HG03095 (cell line): ENCODE measurements at regions not wholly inside any gene's neighbourhood (a gene's known extent, or its start where the extent isn't known, plus 50 kb on each side); places are given as distances from the start of the nearest gene placed in this dataset.
"Not testable (repeated sequence)": the region's sequence is repeated elsewhere in the genome, so short reads cannot be mapped to it uniquely, and the experiment has no call there.

Source experiments
- ATAC-seq: cut with Tn5 transposase; IDR thresholded peaks from one replicate; pipeline ENCODE4 v1.9.1; 2021; ENCODE audit warnings: moderate library complexity; ENCODE audit not compliant: unreplicated experiment

DNA sequence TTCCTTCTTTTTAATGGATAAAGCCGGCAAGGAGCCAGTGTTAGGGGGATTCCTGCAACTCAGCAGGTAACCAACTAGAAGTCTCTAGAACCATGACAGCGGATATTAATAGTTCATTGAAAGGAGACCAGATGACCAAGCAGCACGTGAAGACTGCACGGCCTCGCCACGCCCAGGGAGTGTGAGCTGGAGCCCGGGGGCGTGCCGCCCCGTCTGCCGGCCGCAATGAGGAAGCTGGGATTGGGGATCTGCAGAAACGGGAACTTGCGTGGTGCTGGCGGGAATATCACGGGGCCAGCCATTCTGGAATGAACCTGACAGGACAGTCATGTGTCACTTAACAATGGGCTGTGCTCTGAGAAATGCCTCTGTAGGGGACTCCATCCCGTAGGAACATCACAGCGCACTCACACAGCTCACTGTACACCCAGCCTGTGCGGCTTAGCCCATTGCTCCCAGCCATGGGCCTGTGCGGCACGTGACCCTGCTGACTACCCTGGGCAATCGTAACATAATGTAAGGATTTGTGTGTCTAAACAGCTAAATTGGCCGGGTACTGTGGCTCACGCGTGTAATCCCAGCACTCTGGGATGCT, 4092.8 kb upstream of the TPTE start:
- ATAC-seq = not testable (repeated sequence)

- not testable (repeated sequence) for ATAC-seq
Measured at GRCh38 chr21:6429924-6430323, 4091.5 kb upstream of the TPTE start.

GRCh38 chr21:6433149-6433548, 4088.2 kb upstream of the TPTE start:
- not testable (repeated sequence) for ATAC-seq

GRCh38 chr21:6436205-6436604, 4085.2 kb upstream of the TPTE start:
- ATAC-seq = not testable (repeated sequence)

DNA sequence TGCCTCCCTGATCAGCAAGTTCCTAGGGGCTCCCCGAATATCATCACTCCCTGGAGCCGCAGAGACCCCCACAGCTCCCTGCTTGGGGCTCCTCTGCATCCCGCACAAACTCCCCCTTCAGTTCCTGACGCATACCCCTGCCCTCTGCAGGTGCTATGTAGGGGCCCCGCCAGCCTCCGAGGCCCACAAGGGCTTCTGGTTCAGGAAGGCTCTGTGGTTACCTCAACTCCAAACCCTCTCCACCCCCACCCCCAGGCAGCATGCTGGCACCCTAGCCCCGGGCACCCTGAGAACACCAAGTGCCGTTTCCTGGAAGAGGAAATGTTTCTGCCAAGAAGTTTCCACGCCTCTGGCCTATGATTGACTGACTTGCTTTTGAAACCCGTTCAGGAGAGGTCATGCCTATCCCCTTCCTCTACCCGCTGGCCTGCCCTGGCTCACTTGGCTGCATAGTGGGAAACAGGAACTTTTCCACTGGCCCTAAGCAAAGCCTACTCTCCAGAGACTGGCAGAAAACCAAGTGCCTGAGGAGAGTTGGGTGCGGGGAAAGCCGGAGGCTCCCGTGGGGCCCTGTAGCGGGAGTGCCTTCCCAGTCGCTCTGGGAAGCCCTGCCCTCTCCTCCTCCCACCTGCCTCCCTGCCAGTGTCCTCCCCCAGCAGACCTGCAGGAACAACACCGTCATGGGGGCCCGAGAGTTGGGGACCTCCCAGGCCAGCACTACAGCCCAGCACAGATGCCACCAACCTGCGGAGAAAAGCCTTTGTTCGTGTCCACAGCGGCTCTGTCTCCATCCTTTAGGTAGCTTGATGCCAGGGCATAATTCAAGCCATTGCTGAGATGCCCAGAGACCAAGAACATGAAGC, 4084.2 kb upstream of the TPTE start:
- not testable (repeated sequence) for ATAC-seq

DNA sequence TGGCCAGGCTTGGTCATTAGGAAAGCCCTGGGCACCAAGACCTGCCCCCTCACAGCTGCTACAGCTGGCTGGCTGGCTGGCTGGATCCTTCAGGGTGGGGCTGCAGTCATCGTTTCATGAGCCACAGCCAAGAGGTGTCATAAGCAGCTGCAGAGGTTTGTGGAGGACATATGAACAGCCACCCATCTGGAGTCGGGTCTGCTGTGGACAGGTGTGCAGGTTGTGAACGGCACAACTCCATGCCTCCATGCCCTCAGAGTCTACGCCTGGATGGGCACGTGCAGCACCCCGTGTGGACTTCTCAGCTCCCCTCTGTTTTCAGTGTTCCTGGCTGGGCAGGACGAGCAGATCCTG, 4083.6 kb upstream of the TPTE start:
- not testable (repeated sequence) for ATAC-seq

GRCh38 chr21:6439058-6439457, 4082.3 kb upstream of the TPTE start:
- ATAC-seq = not testable (repeated sequence)

GRCh38 chr21:6454648-6455340, 4066.6 kb upstream of the TPTE start:
- not testable (repeated sequence) for ATAC-seq

- not testable (repeated sequence) for ATAC-seq
Measured at GRCh38 chr21:6456011-6456661, 4065.2 kb upstream of the TPTE start.

GRCh38 chr21:6459761-6460160, 4061.6 kb upstream of the TPTE start:
- not testable (repeated sequence) for ATAC-seq

DNA sequence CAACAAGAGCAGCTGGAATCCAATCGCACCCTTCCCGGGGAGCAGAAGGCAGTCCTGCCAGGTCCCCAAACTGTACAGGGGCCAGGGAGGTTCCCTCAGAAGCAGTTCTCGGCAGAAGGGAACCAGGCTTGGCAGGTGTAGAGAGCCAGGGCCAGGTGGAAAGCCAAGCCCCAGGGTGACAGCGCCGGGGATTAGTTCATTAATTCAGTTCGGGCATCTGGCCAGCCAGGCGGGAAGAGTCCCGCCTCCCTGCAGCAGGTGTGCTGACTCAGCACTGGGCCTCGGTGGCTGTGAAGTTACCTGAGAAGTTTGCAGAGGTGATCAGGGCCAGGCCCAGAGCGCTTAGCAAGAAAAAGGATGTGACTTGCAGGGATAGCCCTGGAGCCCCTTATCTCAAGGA, 4060.0 kb upstream of the TPTE start:
- not testable (repeated sequence) for ATAC-seq

- not testable (repeated sequence) for ATAC-seq
Measured at GRCh38 chr21:6464419-6464818, 4057.0 kb upstream of the TPTE start.

DNA sequence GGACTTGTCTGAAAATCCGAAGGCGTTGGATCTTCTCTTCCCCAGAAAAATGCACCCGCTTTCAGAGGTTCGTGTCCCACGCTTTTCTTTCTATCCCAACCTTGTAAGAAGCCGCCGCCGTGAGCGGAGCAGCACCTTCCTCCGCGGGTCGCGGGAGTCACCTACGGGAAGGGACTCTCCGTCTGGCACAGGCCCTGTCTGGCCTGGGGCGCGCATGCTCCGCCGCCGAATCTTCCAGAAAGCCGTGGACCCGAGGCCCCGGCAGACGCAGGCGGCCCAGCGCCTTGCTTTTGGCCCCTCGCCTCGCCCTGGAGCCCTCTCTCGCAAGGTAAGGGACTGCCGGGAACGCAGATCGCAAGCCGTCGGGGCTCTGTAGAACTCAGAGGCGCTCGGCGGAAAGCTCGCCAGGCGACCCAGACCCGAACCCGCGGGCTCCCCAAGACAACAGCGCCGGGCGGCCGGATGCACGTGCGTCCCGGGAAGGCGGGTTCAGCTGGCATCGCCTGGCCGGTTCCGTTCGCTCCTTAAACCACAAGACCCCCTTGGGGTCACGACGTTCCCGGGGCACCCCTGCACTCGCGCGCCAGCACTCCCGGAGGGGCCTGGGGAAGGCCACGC, 4055.2 kb upstream of the TPTE start:
- ATAC-seq = not testable (repeated sequence)

GRCh38 chr21:6466707-6467106, 4054.7 kb upstream of the TPTE start:
- not testable (repeated sequence) for ATAC-seq

- ATAC-seq = not testable (repeated sequence)
Measured at GRCh38 chr21:6467189-6467774, 4054.1 kb upstream of the TPTE start.

DNA sequence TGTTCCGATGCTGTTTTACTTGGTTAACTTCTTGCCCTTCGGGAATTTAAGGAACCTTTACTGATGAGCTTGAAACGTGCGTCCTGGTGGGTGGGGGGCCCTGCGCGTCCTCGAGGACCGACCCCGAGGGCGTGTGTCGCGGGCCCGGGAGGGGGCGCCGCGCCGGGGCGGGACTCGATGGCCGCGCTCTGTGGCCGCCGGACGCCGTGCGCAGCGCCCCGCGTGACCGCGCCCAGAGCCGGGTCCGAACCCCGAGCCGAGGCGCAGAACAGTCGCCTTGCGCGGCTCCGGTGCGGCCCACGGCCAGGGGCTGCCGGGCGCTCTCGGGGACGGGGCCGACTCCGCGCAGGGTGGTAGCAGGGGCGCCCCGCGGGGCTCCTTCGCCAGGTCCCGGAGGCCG, 4053.5 kb upstream of the TPTE start:
- ATAC-seq = not testable (repeated sequence)

DNA sequence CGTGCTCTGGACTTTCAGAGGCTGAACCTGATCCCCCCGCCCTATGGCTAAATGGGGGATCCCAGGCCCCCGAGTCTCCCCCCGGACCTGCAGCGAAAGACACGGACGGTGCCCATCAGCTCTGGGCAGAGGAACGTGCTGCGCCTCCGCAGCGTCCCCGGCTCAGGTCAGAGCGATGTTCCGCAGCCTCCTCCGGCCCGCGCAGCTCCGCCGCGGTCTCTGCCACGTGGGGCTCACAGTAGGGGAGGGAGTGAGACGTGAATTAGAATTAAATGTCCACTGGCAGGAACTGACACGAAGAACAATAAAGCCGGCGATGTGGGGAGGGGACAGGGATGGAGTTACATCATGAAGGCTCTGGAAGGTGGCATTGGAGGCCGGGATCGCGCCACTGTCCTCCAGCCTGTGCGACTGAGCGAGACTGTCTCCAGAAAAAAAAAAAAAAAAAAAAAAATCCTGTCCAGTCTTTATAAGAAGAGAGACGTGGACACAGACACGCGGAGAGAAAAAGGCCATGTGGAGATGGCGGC, 4053.0 kb upstream of the TPTE start:
- ATAC-seq = not testable (repeated sequence)

DNA sequence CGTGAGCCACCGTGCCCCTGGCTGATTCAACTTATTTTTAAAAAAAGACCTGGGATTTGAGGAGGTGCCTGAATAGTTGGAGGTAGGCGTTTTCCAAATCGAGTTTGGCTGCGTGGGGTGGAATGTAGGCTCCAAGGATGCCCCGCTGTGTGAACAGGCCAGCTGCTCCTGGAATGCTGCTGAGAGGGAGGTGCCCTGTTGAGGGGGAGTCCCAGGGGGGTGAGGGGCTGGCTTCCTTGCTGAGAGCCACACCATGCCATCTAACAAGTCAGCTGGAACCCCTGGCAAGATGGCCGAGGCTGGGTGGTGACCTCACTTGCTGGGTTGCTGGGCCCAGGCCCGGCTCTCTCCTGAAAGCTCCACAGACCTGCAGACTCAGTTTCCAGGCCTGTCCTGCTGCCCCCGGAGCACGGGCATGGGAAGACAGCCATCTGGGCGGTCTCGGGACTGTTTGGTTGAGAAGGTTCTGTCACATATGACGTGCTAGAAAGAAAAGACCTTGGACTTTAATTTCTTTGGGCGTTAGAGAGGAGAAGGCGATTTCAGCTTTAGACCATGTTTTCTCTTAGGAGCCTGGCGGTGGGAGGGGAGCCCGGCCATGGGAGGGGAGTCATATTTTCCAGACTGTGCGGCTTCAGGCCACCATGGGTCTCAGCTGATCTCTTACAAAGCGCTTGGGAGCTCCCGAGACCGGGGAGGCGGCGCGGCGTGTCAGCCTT, 4047.0 kb upstream of the TPTE start:
- ATAC-seq = not testable (repeated sequence)

DNA sequence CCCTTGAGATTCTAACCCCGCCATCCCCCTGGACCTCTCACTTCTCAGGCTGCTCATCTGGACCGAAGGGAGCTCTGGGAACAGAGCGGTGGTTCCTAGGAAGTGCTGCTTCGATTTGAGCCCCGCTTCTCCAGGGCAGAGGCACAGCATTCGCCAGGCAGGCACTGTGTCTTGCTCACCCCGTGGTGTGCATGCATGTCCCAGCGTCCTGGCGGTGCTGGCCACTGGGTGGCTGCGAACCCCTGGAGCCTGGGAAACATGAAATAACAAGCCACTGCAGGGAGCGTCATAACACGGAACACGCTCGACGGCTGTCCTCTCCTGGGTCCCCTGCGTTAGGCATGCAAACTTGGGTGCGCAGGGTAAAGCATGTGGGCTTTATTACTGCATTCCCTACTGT, 4040.3 kb upstream of the TPTE start:
- not testable (repeated sequence) for ATAC-seq
